ENCODE measurements at regions not wholly inside any gene's neighbourhood (a gene's known extent, or its start where the extent isn't known, plus 50 kb on each side); places are given as distances from the start of the nearest gene placed in this dataset.

GRCh38 chr3:111246967-111247760 is 175.5 kb downstream of the NECTIN3 start:
- TF ChIP-seq CTCF (IDR thresholded peaks at IDR 0.05), result no peak
- TF ChIP-seq POLR2A (IDR thresholded peaks at IDR 0.05), result no peak
- no peak for TF ChIP-seq POLR2AphosphoS5 (IDR thresholded peaks at IDR 0.05)

Measured in prostate gland (tissue), 2 donors.